ENCODE measurements at regions not wholly inside any gene's neighbourhood (a gene's known extent, or its start where the extent isn't known, plus 50 kb on each side); places are given as distances from the start of the nearest gene placed in this dataset.

GRCh38 chr1:182279724-182280503, 111.7 kb downstream of the GLUL start:
- peak in 1 of 2 donors; percentile 27 for DNase-seq

GRCh38 chr1:182279302-182279701, 112.3 kb downstream of the GLUL start:
- H3K4me3 ChIP-seq (ENCODE audit: low read length) = no peak overlapping the region
- WGBS (ENCODE audit: insufficient coverage, low lambda C conversion rate) = no CpG with 5 or more reads among the region's 7 CpGs
- no peak for DNase-seq

More at GRCh38 chr1:182279724-182280503, 111.7 kb downstream of the GLUL start:
- 73% methylated on average over 2 of the region's 9 CpGs for WGBS (ENCODE audit: insufficient coverage, low lambda C conversion rate)
- Histone ChIP-seq H3K27me3 (ENCODE audit: control insufficient read depth, insufficient read depth, low read length) (no peaks in the 10 kb centered on the region), H3K9me3 (ENCODE audit: control insufficient read depth, low read depth, low read length) (no peaks in the 10 kb centered on the region), H3K36me3 (ENCODE audit: control insufficient read depth, insufficient read depth, low read length) (no peaks in the 10 kb centered on the region), H3K27ac (ENCODE audit: low read length) (no peak overlapping the region), H3K4me1 (ENCODE audit: control insufficient read depth, insufficient read depth, low read length) (peaks cover 3% of the 10 kb centered on the region), H3K4me3 (ENCODE audit: low read length) (no peak overlapping the region)

GRCh38 chr1:182278144-182279054, 113.2 kb downstream of the GLUL start:
- no peaks in the 10 kb centered on the region for H3K27me3 ChIP-seq (ENCODE audit: control insufficient read depth, insufficient read depth, low read length)
- DNase-seq = no peak
- no peaks in the 10 kb centered on the region for H3K4me1 ChIP-seq (ENCODE audit: control insufficient read depth, insufficient read depth, low read length)
- H3K36me3 ChIP-seq (ENCODE audit: control insufficient read depth, insufficient read depth, low read length) = no peaks in the 10 kb centered on the region
- H3K4me3 ChIP-seq (ENCODE audit: low read length) = no peak overlapping the region
- 86% methylated on average over 4 of the region's 7 CpGs for WGBS (ENCODE audit: insufficient coverage, low lambda C conversion rate)
- no peaks in the 10 kb centered on the region for H3K9me3 ChIP-seq (ENCODE audit: control insufficient read depth, low read depth, low read length)
- no peak overlapping the region for H3K27ac ChIP-seq (ENCODE audit: low read length)

More at GRCh38 chr1:182279302-182279701, 112.3 kb downstream of the GLUL start:
- no peaks in the 10 kb centered on the region for H3K9me3 ChIP-seq (ENCODE audit: control insufficient read depth, low read depth, low read length)
- no peaks in the 10 kb centered on the region for H3K36me3 ChIP-seq (ENCODE audit: control insufficient read depth, insufficient read depth, low read length)
- no peaks in the 10 kb centered on the region for H3K27me3 ChIP-seq (ENCODE audit: control insufficient read depth, insufficient read depth, low read length)
- H3K4me1 ChIP-seq (ENCODE audit: control insufficient read depth, insufficient read depth, low read length) = peaks cover 3% of the 10 kb centered on the region
- H3K27ac ChIP-seq (ENCODE audit: low read length) = no peak overlapping the region

GRCh38 chr1:182275271-182275670, 116.3 kb downstream of the GLUL start:
- no peak overlapping the region for H3K4me3 ChIP-seq (ENCODE audit: low read length)
- no peak overlapping the region for H3K27ac ChIP-seq (ENCODE audit: low read length)
- 83% methylated on average over 3 of the region's 4 CpGs for WGBS (ENCODE audit: insufficient coverage, low lambda C conversion rate)
- no peak for DNase-seq
- H3K36me3 ChIP-seq (ENCODE audit: control insufficient read depth, insufficient read depth, low read length) = no peaks in the 10 kb centered on the region
- no peaks in the 10 kb centered on the region for H3K9me3 ChIP-seq (ENCODE audit: control insufficient read depth, low read depth, low read length)
- no peaks in the 10 kb centered on the region for H3K4me1 ChIP-seq (ENCODE audit: control insufficient read depth, insufficient read depth, low read length)
- H3K27me3 ChIP-seq (ENCODE audit: control insufficient read depth, insufficient read depth, low read length) = no peaks in the 10 kb centered on the region

DNA sequence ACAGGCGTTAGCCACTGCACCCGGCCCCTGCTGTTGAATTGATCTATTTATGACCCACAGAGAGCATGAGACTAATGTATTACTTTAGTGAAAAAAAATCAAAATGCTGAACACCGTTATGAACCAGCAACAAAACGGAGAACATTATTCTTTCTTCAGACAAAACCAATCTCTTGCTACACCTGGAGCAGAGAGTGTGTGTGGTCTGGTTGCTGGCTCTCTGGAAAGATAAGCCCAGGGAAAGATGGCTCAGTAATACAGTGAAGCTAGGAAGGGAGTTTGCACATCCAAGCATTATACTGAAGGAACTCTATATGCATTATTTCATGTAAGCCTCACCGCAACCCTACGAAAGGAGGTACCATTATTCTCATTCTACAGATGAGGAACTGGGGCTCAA, 117.0 kb downstream of the GLUL start:
- DNase-seq = no peak
- no peak overlapping the region for H3K4me3 ChIP-seq (ENCODE audit: low read length)
- no peaks in the 10 kb centered on the region for H3K4me1 ChIP-seq (ENCODE audit: control insufficient read depth, insufficient read depth, low read length)
- no peaks in the 10 kb centered on the region for H3K9me3 ChIP-seq (ENCODE audit: control insufficient read depth, low read depth, low read length)
- no peaks in the 10 kb centered on the region for H3K27me3 ChIP-seq (ENCODE audit: control insufficient read depth, insufficient read depth, low read length)
- no peaks in the 10 kb centered on the region for H3K36me3 ChIP-seq (ENCODE audit: control insufficient read depth, insufficient read depth, low read length)
- no CpG with 5 or more reads among the region's 6 CpGs for WGBS (ENCODE audit: insufficient coverage, low lambda C conversion rate)
- no peak overlapping the region for H3K27ac ChIP-seq (ENCODE audit: low read length)

GRCh38 chr1:182270731-182271130, 120.9 kb downstream of the GLUL start:
- DNase-seq = no peak
- Histone ChIP-seq H3K4me3 (ENCODE audit: low read length) (no peak overlapping the region), H3K36me3 (ENCODE audit: control insufficient read depth, insufficient read depth, low read length) (no peaks in the 10 kb centered on the region), H3K9me3 (ENCODE audit: control insufficient read depth, low read depth, low read length) (no peaks in the 10 kb centered on the region), H3K27ac (ENCODE audit: low read length) (no peak overlapping the region), H3K27me3 (ENCODE audit: control insufficient read depth, insufficient read depth, low read length) (no peaks in the 10 kb centered on the region), H3K4me1 (ENCODE audit: control insufficient read depth, insufficient read depth, low read length) (no peaks in the 10 kb centered on the region)
- no CpG with 5 or more reads among the region's 1 CpG for WGBS (ENCODE audit: insufficient coverage, low lambda C conversion rate)

GRCh38 chr1:182269097-182269496, 122.5 kb downstream of the GLUL start:
- WGBS (ENCODE audit: insufficient coverage, low lambda C conversion rate) = 93% methylated on average over 3 of the region's 3 CpGs
- DNase-seq = no peak

DNA sequence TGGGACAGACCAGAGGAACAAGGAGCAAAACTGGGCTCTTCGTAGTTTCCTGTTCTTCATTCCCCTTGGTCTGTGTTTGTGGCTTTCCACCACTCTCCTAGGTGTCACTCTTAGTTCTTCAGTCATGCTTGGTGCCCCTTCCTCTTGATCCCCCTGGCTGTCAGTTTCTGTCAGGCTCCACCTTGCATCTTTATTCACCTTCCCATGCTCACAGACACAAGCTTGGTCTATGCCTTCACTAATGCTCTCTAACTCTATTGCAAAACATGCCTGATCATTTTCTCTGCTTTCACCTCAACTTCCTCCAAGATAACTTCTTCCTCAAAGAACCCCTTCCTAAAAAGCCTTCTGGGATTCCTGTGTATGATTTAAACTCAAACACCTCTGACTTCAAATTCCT, 122.9 kb downstream of the GLUL start:
- Histone ChIP-seq H3K4me3 (ENCODE audit: low read length) (no peak overlapping the region), H3K4me1 (ENCODE audit: control insufficient read depth, insufficient read depth, low read length) (no peaks in the 10 kb centered on the region), H3K27me3 (ENCODE audit: control insufficient read depth, insufficient read depth, low read length) (no peaks in the 10 kb centered on the region), H3K9me3 (ENCODE audit: control insufficient read depth, low read depth, low read length) (no peaks in the 10 kb centered on the region), H3K36me3 (ENCODE audit: control insufficient read depth, insufficient read depth, low read length) (no peaks in the 10 kb centered on the region), H3K27ac (ENCODE audit: low read length) (no peak overlapping the region)
- no peak for DNase-seq
- no CpG with 5 or more reads among the region's 1 CpG for WGBS (ENCODE audit: insufficient coverage, low lambda C conversion rate)

More at GRCh38 chr1:182269097-182269496, 122.5 kb downstream of the GLUL start:
- no peaks in the 10 kb centered on the region for H3K4me1 ChIP-seq (ENCODE audit: control insufficient read depth, insufficient read depth, low read length)
- no peaks in the 10 kb centered on the region for H3K27me3 ChIP-seq (ENCODE audit: control insufficient read depth, insufficient read depth, low read length)
- H3K27ac ChIP-seq (ENCODE audit: low read length) = no peak overlapping the region
- H3K36me3 ChIP-seq (ENCODE audit: control insufficient read depth, insufficient read depth, low read length) = no peaks in the 10 kb centered on the region
- H3K9me3 ChIP-seq (ENCODE audit: control insufficient read depth, low read depth, low read length) = no peaks in the 10 kb centered on the region
- H3K4me3 ChIP-seq (ENCODE audit: low read length) = no peak overlapping the region

DNA sequence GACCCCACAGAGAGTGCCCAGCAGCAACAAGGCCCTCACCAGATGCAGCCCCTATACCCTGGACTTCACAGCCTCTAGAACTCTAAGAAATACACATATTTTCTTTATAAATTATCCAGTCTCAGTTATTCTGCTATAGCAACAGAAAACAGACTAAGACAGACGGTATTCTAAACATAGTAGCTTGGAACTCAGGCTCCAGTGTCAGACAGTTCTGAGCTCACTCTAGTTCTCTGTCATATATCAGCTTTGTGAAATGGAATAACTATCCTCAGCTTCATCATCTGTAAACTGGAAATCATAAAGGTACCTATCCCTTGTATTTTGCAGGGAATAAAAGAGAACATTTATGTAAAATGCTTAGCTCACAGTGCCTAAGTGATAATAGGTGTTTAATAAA, 127.4 kb downstream of the GLUL start:
- no peak for DNase-seq
- Histone ChIP-seq H3K27me3 (ENCODE audit: control insufficient read depth, insufficient read depth, low read length) (no peaks in the 10 kb centered on the region), H3K4me1 (ENCODE audit: control insufficient read depth, insufficient read depth, low read length) (no peaks in the 10 kb centered on the region), H3K4me3 (ENCODE audit: low read length) (no peak overlapping the region), H3K27ac (ENCODE audit: low read length) (no peak overlapping the region), H3K36me3 (ENCODE audit: control insufficient read depth, insufficient read depth, low read length) (no peaks in the 10 kb centered on the region), H3K9me3 (ENCODE audit: control insufficient read depth, low read depth, low read length) (no peaks in the 10 kb centered on the region)
- WGBS (ENCODE audit: insufficient coverage, low lambda C conversion rate) = no CpG with 5 or more reads among the region's 1 CpG

- no CpG with 5 or more reads among the region's 1 CpG for WGBS (ENCODE audit: insufficient coverage, low lambda C conversion rate)
- Histone ChIP-seq H3K27ac (ENCODE audit: low read length) (no peak overlapping the region), H3K4me1 (ENCODE audit: control insufficient read depth, insufficient read depth, low read length) (no peaks in the 10 kb centered on the region), H3K36me3 (ENCODE audit: control insufficient read depth, insufficient read depth, low read length) (no peaks in the 10 kb centered on the region), H3K9me3 (ENCODE audit: control insufficient read depth, low read depth, low read length) (no peaks in the 10 kb centered on the region), H3K4me3 (ENCODE audit: low read length) (no peak overlapping the region), H3K27me3 (ENCODE audit: control insufficient read depth, insufficient read depth, low read length) (no peaks in the 10 kb centered on the region)
- no peak for DNase-seq
These were observed 127.9 kb downstream of the GLUL start for GRCh38 chr1:182263706-182264105.

All from large intestine (tissue), 3 donors.